Dedifferentiated amniotic fluid mesenchymal stem cell (primary cell): ENCODE measurements at regions not wholly inside any gene's neighbourhood (a gene's known extent, or its start where the extent isn't known, plus 50 kb on each side); places are given as distances from the start of the nearest gene placed in this dataset.
A peak's percentile ranks its signal among the peaks of the same experiment; 100 is the strongest.

Source experiments
- DNase-seq: peaks from one replicate; pipeline ENCODE4 v3.0.0-alpha.2; 2016; ENCODE audit errors: extremely low spot score

DNA sequence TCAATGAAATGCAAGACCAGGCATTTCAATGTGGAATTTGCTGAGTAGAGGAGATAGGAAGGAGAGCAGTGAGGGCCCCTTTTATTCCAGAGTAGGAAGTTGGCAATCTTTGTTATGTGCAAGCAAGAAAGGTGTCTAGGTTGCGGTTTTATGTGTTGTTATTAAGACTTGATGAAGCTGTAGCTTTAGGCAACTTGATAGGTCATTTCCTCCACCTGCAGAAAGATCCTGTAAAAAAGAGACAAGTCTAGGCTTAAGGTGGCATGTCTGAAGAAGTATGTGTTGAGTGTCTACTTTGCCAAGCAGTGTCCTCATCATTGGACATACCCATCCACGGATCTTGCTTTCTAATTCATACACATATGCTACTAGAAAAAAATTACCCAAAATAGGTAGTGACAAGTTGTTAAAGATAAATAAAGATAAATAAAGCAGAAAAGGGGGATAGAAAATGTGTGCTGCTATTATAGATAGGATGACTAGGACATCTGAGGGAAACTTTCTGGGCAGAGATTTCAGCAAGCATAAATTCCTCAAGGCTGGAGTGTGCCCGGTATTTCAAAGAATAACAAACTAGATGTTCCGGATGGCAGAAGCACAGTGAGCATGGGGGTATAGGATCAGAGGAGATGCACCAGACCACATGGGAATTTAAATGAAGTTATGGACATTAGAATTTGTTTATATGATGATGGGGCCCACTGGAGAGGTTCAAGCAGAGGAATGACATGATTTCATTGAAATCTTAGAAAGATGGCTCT is 335.0 kb downstream of the TGFB2 start:
- peak; percentile 37 for DNase-seq

DNA sequence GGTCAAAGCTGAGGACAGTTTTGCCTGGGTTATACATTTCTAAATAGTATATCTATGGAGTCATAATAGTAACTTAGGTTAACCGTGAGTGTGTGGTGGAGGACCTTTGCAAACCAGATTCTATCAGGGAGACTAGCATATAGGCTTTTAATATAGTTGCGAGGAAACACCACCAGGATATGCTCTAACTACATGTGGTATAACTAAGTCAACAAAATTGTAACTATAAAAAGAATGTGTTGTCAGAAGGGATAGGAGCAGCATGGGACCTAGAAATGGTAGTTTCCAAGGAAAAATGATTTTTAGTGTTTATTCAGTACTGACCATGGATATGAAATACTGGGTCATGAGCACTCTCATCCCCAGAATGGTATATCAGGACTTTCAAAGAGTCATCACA is 338.1 kb downstream of the TGFB2 start:
- no peak for DNase-seq

GRCh38 chr1:218686258-218686657 is 341.1 kb downstream of the TGFB2 start:
- DNase-seq: no peak

DNA sequence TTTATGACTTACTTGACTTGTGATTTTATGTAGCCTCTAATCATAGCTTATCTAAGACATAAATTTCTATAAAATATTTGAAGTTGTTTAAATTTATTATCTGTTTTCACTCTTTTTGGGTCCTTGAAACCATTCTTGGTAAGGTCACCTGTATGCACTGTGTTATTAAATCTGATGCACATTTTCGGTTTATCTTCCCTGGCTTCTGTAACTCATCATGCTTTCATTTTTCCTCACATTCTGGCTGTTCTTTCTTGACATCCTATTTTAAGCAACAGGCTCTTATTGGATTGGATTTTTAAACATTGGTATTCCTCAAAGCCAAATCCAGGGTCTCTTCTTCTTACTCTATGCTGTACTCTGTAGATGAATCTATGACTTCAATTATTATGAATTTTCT is 341.6 kb downstream of the TGFB2 start:
- no peak for DNase-seq

DNA sequence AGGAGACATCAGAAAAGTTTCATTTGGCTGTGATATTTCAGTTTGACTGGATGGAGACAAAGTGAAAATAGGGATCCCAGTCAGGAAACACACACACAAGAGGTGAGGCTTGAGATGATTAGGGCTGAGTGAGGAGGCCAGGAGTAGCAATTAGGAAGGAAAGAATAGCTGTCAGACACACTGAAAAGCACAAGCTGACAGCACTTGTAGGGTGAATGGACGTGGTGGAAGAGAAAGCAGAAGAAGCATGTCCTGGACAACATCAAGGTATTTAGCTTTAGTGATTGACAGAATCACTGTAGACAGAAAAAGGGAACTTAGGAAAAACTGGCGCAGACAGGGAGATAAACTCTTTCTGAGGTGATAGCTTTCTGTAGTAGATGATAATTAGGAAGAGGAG is 347.7 kb downstream of the TGFB2 start:
- no peak for DNase-seq

- no peak for DNase-seq
These were observed 348.5 kb downstream of the TGFB2 start for GRCh38 chr1:218693599-218693998.

DNA sequence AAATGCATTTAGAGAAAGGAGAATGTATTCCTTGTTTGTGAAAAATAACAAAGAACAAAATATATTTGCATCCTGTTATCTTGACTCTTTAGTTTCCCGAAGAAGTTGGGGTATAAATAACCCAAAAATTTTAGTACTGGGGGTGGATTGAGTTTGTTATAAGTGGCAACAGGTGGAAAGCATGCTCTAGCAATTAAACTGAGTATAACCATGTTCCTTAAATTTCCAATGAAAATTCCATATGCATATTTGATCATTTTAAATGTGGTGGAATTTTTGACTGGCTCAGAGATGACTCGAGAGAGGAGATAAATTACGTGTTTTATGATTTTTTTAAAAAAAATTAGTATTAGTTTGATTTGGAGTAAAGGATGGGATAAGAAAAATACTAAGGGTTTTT is 348.9 kb downstream of the TGFB2 start:
- no peak for DNase-seq

GRCh38 chr1:218694636-218695035 is 349.5 kb downstream of the TGFB2 start:
- no peak for DNase-seq

- DNase-seq: no peak
These were observed 350.4 kb downstream of the TGFB2 start for GRCh38 chr1:218695525-218695924.

DNA sequence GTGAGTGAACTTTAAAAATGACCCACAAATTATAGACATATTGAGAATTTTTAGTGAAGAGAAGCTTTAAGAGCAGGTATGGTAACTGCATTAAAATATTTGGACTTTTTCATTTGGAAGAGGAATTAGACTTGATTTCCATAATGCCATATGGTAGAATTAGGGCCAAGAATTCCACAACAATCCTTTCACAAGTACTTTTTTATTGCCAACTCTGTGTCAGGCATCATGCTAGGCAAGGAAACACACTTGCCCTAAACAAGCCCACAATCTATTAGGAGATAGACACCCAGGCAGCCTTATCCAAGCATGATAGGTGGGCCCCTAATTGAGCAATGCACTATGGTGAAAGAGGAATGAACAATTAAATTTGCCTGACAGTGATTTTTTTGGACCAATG is 353.0 kb downstream of the TGFB2 start:
- DNase-seq: no peak

GRCh38 chr1:218699421-218699820 is 354.3 kb downstream of the TGFB2 start:
- DNase-seq: no peak

- DNase-seq: no peak
These were observed 354.7 kb downstream of the TGFB2 start for GRCh38 chr1:218699865-218700264.

DNA sequence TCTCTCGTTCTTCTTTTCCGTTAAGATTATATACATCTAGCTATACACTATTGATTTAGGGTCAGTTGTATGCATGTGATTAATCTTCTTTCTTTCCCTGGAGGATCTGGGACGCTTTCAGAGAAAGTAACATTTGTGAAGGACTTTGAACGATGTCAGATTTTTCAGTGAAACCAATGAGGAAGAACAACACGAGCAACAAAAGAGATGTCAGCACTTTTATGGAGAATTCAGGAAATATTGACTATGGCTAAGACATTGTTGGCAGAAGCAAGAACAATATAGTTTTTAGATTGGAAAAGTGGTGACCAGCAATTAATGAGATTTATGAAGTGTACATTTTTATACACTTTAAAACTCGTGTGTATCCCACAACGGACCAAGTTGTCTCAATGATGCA is 355.5 kb downstream of the TGFB2 start:
- no peak for DNase-seq

DNA sequence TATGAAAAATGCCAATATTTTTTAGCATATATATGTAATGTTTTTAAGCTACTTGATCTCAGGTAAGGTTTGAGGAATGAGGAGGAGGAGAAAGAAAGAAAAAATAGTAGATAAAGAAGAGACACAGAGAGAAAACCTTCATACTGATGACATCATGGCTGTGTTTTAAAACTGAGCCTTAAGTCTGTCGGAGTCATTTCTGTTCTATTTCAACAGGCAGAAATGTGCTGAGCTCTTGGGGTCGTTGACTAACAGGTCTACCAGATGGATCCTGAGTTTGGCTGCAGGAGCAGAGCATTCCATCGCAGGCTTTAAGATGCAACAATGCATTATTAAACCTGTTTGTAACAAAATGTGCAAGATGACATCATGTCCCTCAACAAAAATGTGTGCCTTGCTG is 356.0 kb downstream of the TGFB2 start:
- DNase-seq: no peak

GRCh38 chr1:218702775-218703174 is 357.6 kb downstream of the TGFB2 start:
- no peak for DNase-seq

GRCh38 chr1:218703836-218704235 is 358.7 kb downstream of the TGFB2 start:
- no peak for DNase-seq

- DNase-seq: no peak
These were observed 360.3 kb downstream of the TGFB2 start for GRCh38 chr1:218705391-218705790.

GRCh38 chr1:218705911-218706893 is 361.1 kb downstream of the TGFB2 start:
- DNase-seq: peak; percentile 41

DNA sequence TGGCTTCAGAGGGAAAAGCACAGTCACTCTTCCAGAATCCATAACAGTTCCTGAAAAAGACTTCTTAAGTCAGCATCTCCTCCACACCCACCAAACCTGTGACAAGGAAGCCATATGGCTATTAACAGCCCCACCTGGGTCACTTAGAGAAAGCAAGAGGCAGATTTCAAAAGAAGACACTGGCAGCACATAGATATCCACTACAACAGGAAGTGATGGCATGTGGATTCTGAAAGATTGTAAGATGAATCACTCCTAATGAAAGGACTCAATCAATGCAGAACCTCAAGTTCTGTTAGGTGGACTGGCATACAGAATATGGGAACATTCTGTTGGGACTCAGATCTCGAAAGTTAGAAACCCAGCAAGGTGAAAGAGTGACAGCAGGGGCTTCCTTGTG is 365.9 kb downstream of the TGFB2 start:
- DNase-seq: no peak

- no peak for DNase-seq
These were observed 366.9 kb downstream of the TGFB2 start for GRCh38 chr1:218711884-218712674.

- DNase-seq: no peak
These were observed 367.5 kb downstream of the TGFB2 start for GRCh38 chr1:218712677-218713076.
